ENCODE measurements at regions not wholly inside any gene's neighbourhood (a gene's known extent, or its start where the extent isn't known, plus 50 kb on each side); places are given as distances from the start of the nearest gene placed in this dataset.

GRCh38 chr3:13145131-13145825 is 72.0 kb upstream of the IQSEC1 start:
- TF ChIP-seq POLR2A (IDR thresholded peaks at IDR 0.05; ENCODE audit: extremely low read depth, insufficient read length), result no peak
- peak; percentile 30 for TF ChIP-seq CTCF (IDR thresholded peaks at IDR 0.05; ENCODE audit: low read depth, low read length)
- TF ChIP-seq MAX (IDR thresholded peaks at IDR 0.05; ENCODE audit: low read depth, low read length), result no peak

Data from NB4 (cell line).